ENCODE measurements at regions not wholly inside any gene's neighbourhood (a gene's known extent, or its start where the extent isn't known, plus 50 kb on each side); places are given as distances from the start of the nearest gene placed in this dataset.
"Not testable (repeated sequence)": the region's sequence is repeated elsewhere in the genome, so short reads cannot be mapped to it uniquely, and the experiment has no call there.

GRCh38 chr20:47914792-47915191 lies 129.5 kb upstream of the SULF2 start:
- Mint-ChIP-seq H3K9me3 (peaks cover 33% of the 10 kb centered on the region), H3K27me3 (ENCODE audit: insufficient read depth) (peaks cover 4% of the 10 kb centered on the region), H3K36me3 (ENCODE audit: low read depth) (no peaks in the 10 kb centered on the region), H3K27ac (no peak overlapping the region), H3K4me3 (no peak overlapping the region), H3K4me1 (ENCODE audit: low read depth) (no peaks in the 10 kb centered on the region)
- DNase-seq (ENCODE audit: low spot score), result no peak
- intact Hi-C loops (cut with micrococcal nuclease), result no loop called here

- peaks cover 20% of the 10 kb centered on the region for H3K9me3 Mint-ChIP-seq
- H3K4me1 Mint-ChIP-seq (ENCODE audit: low read depth); H3K27ac Mint-ChIP-seq; intact Hi-C loops (cut with micrococcal nuclease); H3K27me3 Mint-ChIP-seq (ENCODE audit: insufficient read depth); H3K4me3 Mint-ChIP-seq; DNase-seq (ENCODE audit: low spot score); H3K36me3 Mint-ChIP-seq (ENCODE audit: low read depth): not testable (repeated sequence)
Measured at GRCh38 chr20:47912786-47913501, 127.7 kb upstream of the SULF2 start.

GRCh38 chr20:47912165-47912564 lies 126.9 kb upstream of the SULF2 start:
- H3K27me3 Mint-ChIP-seq (ENCODE audit: insufficient read depth); DNase-seq (ENCODE audit: low spot score); H3K4me3 Mint-ChIP-seq; H3K4me1 Mint-ChIP-seq (ENCODE audit: low read depth); H3K36me3 Mint-ChIP-seq (ENCODE audit: low read depth); intact Hi-C loops (cut with micrococcal nuclease); H3K27ac Mint-ChIP-seq: not testable (repeated sequence)
- peaks cover 14% of the 10 kb centered on the region for H3K9me3 Mint-ChIP-seq

- DNase-seq (ENCODE audit: low spot score); H3K27ac Mint-ChIP-seq; H3K4me3 Mint-ChIP-seq; H3K4me1 Mint-ChIP-seq (ENCODE audit: low read depth); H3K27me3 Mint-ChIP-seq (ENCODE audit: insufficient read depth); intact Hi-C loops (cut with micrococcal nuclease); H3K36me3 Mint-ChIP-seq (ENCODE audit: low read depth); H3K9me3 Mint-ChIP-seq: not testable (repeated sequence)
Measured at GRCh38 chr20:47909696-47910369, 124.6 kb upstream of the SULF2 start.

- H3K27me3 Mint-ChIP-seq (ENCODE audit: insufficient read depth); intact Hi-C loops (cut with micrococcal nuclease); H3K27ac Mint-ChIP-seq; H3K4me3 Mint-ChIP-seq; H3K4me1 Mint-ChIP-seq (ENCODE audit: low read depth); DNase-seq (ENCODE audit: low spot score); H3K36me3 Mint-ChIP-seq (ENCODE audit: low read depth); H3K9me3 Mint-ChIP-seq: not testable (repeated sequence)
Measured at GRCh38 chr20:47908361-47909035, 123.2 kb upstream of the SULF2 start.

- H3K4me1 Mint-ChIP-seq (ENCODE audit: low read depth); DNase-seq (ENCODE audit: low spot score); H3K4me3 Mint-ChIP-seq; H3K27ac Mint-ChIP-seq; H3K27me3 Mint-ChIP-seq (ENCODE audit: insufficient read depth); intact Hi-C loops (cut with micrococcal nuclease); H3K36me3 Mint-ChIP-seq (ENCODE audit: low read depth); H3K9me3 Mint-ChIP-seq: not testable (repeated sequence)
Measured at GRCh38 chr20:47907951-47908350, 122.7 kb upstream of the SULF2 start.

GRCh38 chr20:47907031-47907675 lies 121.9 kb upstream of the SULF2 start:
- H3K27me3 Mint-ChIP-seq (ENCODE audit: insufficient read depth), result peaks cover 4% of the 10 kb centered on the region
- H3K4me1 Mint-ChIP-seq (ENCODE audit: low read depth), result no peaks in the 10 kb centered on the region
- H3K27ac Mint-ChIP-seq, result no peak overlapping the region
- H3K36me3 Mint-ChIP-seq (ENCODE audit: low read depth), result no peaks in the 10 kb centered on the region
- H3K9me3 Mint-ChIP-seq, result no peaks in the 10 kb centered on the region
- intact Hi-C loops (cut with micrococcal nuclease), result no loop called here
- no peak for DNase-seq (ENCODE audit: low spot score)
- no peak overlapping the region for H3K4me3 Mint-ChIP-seq

GRCh38 chr20:47906348-47906660 lies 121.0 kb upstream of the SULF2 start:
- no peaks in the 10 kb centered on the region for H3K27me3 Mint-ChIP-seq (ENCODE audit: insufficient read depth)
- no peak for DNase-seq (ENCODE audit: low spot score)
- H3K9me3 Mint-ChIP-seq, result no peaks in the 10 kb centered on the region
- H3K36me3 Mint-ChIP-seq (ENCODE audit: low read depth), result no peaks in the 10 kb centered on the region
- H3K4me1 Mint-ChIP-seq (ENCODE audit: low read depth), result no peaks in the 10 kb centered on the region
- intact Hi-C loops (cut with micrococcal nuclease), result no loop called here
- no peak overlapping the region for H3K27ac Mint-ChIP-seq
- H3K4me3 Mint-ChIP-seq, result no peak overlapping the region

GRCh38 chr20:47905628-47906347 lies 120.5 kb upstream of the SULF2 start:
- H3K4me1 Mint-ChIP-seq (ENCODE audit: low read depth), result no peaks in the 10 kb centered on the region
- H3K4me3 Mint-ChIP-seq, result no peak overlapping the region

GRCh38 chr20:47903009-47903408 lies 117.7 kb upstream of the SULF2 start:
- H3K27ac Mint-ChIP-seq; H3K4me1 Mint-ChIP-seq (ENCODE audit: low read depth); DNase-seq (ENCODE audit: low spot score); intact Hi-C loops (cut with micrococcal nuclease); H3K9me3 Mint-ChIP-seq; H3K27me3 Mint-ChIP-seq (ENCODE audit: insufficient read depth); H3K36me3 Mint-ChIP-seq (ENCODE audit: low read depth); H3K4me3 Mint-ChIP-seq: not testable (repeated sequence)

More at GRCh38 chr20:47905628-47906347, 120.5 kb upstream of the SULF2 start:
- intact Hi-C loops (cut with micrococcal nuclease), result no loop called here
- Mint-ChIP-seq H3K9me3 (no peaks in the 10 kb centered on the region), H3K27ac (no peak overlapping the region), H3K27me3 (ENCODE audit: insufficient read depth) (no peaks in the 10 kb centered on the region), H3K36me3 (ENCODE audit: low read depth) (no peaks in the 10 kb centered on the region)
- DNase-seq (ENCODE audit: low spot score), result no peak

- not testable (repeated sequence) for H3K4me1 Mint-ChIP-seq (ENCODE audit: low read depth)
Measured at GRCh38 chr20:47899313-47899712, 114.0 kb upstream of the SULF2 start.

GRCh38 chr20:47897461-47897860 lies 112.2 kb upstream of the SULF2 start:
- intact Hi-C loops (cut with micrococcal nuclease), result loop anchor here (5.0 to 10.0 kb wide), 2 partner anchors 217 to 605 kb away; no protein-coding TSS in a partner anchor
- Mint-ChIP-seq H3K27ac (no peak overlapping the region), H3K4me3 (no peak overlapping the region), H3K4me1 (ENCODE audit: low read depth) (no peaks in the 10 kb centered on the region), H3K9me3 (no peaks in the 10 kb centered on the region), H3K27me3 (ENCODE audit: insufficient read depth) (no peaks in the 10 kb centered on the region), H3K36me3 (ENCODE audit: low read depth) (no peaks in the 10 kb centered on the region)
- DNase-seq (ENCODE audit: low spot score), result no peak

More at GRCh38 chr20:47899313-47899712, 114.0 kb upstream of the SULF2 start:
- H3K36me3 Mint-ChIP-seq (ENCODE audit: low read depth); H3K4me3 Mint-ChIP-seq; H3K9me3 Mint-ChIP-seq; H3K27ac Mint-ChIP-seq; H3K27me3 Mint-ChIP-seq (ENCODE audit: insufficient read depth); DNase-seq (ENCODE audit: low spot score): not testable (repeated sequence)
- intact Hi-C loops (cut with micrococcal nuclease), result loop anchor here (5.0 to 10.0 kb wide), 2 partner anchors 215 to 603 kb away; no protein-coding TSS in a partner anchor
